ENCODE measurements at regions not wholly inside any gene's neighbourhood (a gene's known extent, or its start where the extent isn't known, plus 50 kb on each side); places are given as distances from the start of the nearest gene placed in this dataset.
"Not testable (repeated sequence)": the region's sequence is repeated elsewhere in the genome, so short reads cannot be mapped to it uniquely, and the experiment has no call there.

- not testable (repeated sequence) for TF ChIP-seq POLR2A (IDR thresholded peaks at IDR 0.05; ENCODE audit: low read length); GATA1 (IDR thresholded peaks at IDR 0.05; ENCODE audit: low read depth, low read length)
Measured at GRCh38 chr5:100688834-100689233, 153.7 kb downstream of the FAM174A start.

Data from erythroblast (primary cell).